ENCODE measurements at regions not wholly inside any gene's neighbourhood (a gene's known extent, or its start where the extent isn't known, plus 50 kb on each side); places are given as distances from the start of the nearest gene placed in this dataset.

GRCh38 chr2:180205621-180206235 lies 198.6 kb upstream of the CWC22 start:
- DNase-seq (ENCODE audit: low spot score): no peak
- POLR2A ChIA-PET (ENCODE audit: low non-redundant PET): no interaction called here
- TF ChIP-seq CTCF (conservative IDR thresholded peaks at IDR 0.05; ENCODE audit: low read depth): no peak
- no peak overlapping the region for H3K27ac ChIP-seq
- CTCF ChIA-PET: interaction anchor here (1.3 kb wide), 1 partner anchor 14 kb away, joined by 3 read pairs; no protein-coding TSS in a partner anchor

- DNase-seq (ENCODE audit: low spot score): peak; percentile 19
- ChIA-PET CTCF (no interaction called here), POLR2A (ENCODE audit: low non-redundant PET) (no interaction called here)
- H3K27ac ChIP-seq: no peak overlapping the region
- no peak for TF ChIP-seq CTCF (conservative IDR thresholded peaks at IDR 0.05; ENCODE audit: low read depth)
These were observed 196.9 kb upstream of the CWC22 start for GRCh38 chr2:180203972-180204371.

GRCh38 chr2:180202467-180202951 lies 195.4 kb upstream of the CWC22 start:
- H3K27ac ChIP-seq: no peak overlapping the region
- no peak for TF ChIP-seq CTCF (conservative IDR thresholded peaks at IDR 0.05; ENCODE audit: low read depth)
- DNase-seq (ENCODE audit: low spot score): no peak
- CTCF ChIA-PET: no interaction called here
- POLR2A ChIA-PET (ENCODE audit: low non-redundant PET): no interaction called here

- H3K27ac ChIP-seq: no peak overlapping the region
- ChIA-PET CTCF (no interaction called here), POLR2A (ENCODE audit: low non-redundant PET) (no interaction called here)
- TF ChIP-seq CTCF (conservative IDR thresholded peaks at IDR 0.05; ENCODE audit: low read depth): no peak
- no peak for DNase-seq (ENCODE audit: low spot score)
These were observed 189.4 kb upstream of the CWC22 start for GRCh38 chr2:180196419-180196977.

- ChIA-PET POLR2A (ENCODE audit: low non-redundant PET) (no interaction called here), CTCF (no interaction called here)
- TF ChIP-seq CTCF (conservative IDR thresholded peaks at IDR 0.05; ENCODE audit: low read depth): no peak
- H3K27ac ChIP-seq: no peak overlapping the region
- DNase-seq (ENCODE audit: low spot score): no peak
These were observed 188.8 kb upstream of the CWC22 start for GRCh38 chr2:180195847-180196246.

GRCh38 chr2:180191432-180192124 lies 184.5 kb upstream of the CWC22 start:
- no peak for DNase-seq (ENCODE audit: low spot score)
- no peak for TF ChIP-seq CTCF (conservative IDR thresholded peaks at IDR 0.05; ENCODE audit: low read depth)
- POLR2A ChIA-PET (ENCODE audit: low non-redundant PET): no interaction called here
- no peak overlapping the region for H3K27ac ChIP-seq
- CTCF ChIA-PET: interaction anchor here (0.9 kb wide), 1 partner anchor 14 kb away, joined by 3 read pairs; no protein-coding TSS in a partner anchor
